ENCODE measurements at regions not wholly inside any gene's neighbourhood (a gene's known extent, or its start where the extent isn't known, plus 50 kb on each side); places are given as distances from the start of the nearest gene placed in this dataset.

DNA sequence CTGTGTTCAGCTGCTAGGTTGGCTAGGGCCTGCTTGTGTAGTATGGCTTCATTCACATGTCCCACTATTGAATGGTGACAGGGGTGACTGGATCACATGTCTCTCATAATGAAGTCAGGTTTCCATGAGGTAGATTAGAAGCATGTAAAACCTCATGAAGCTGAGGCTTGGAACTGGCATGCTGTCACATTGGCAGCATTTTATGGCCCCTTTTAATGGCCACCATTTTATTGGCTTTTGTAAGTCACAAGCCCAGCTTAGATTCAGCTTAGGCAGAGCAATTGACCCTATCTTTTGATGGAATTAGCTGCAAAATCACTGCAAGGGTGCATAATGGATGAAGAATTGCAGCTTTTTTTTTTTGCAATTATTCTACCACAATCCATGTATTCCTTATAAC is 583.5 kb downstream of the MED13L start:
- no peak overlapping the region for H4K91ac ChIP-seq (replicated peaks; ENCODE audit: insufficient read length, low read length)
- H3K79me2 ChIP-seq (ENCODE audit: control insufficient read depth in 1 of 2, insufficient read depth in 2 of 2, low read length in 2 of 2) = no peaks in the 10 kb centered on the region
- H3K27ac ChIP-seq (ENCODE audit: low read depth, low read length) = no peak overlapping the region
- DNase-seq (ENCODE audit: low read depth in 1 of 2, low spot score in 2 of 2) (no peak), FAIRE-seq (no peak)
- no peak overlapping the region for H4K5ac ChIP-seq (ENCODE audit: insufficient read length, low read depth, low read length)
- H2BK20ac ChIP-seq (ENCODE audit: low read length) = no peak overlapping the region
- H3K4me2 ChIP-seq (ENCODE audit: insufficient read depth in 1 of 2, low read depth in 2 of 2, low read length in 2 of 2) = no peak overlapping the region
- H4K20me1 ChIP-seq (replicated peaks in 1 of 2; ENCODE audit: control insufficient read depth in 1 of 2, insufficient read depth in 2 of 2, low read length in 2 of 2) = no peaks in the 10 kb centered on the region
- CTCF ChIA-PET (ENCODE audit: partially characterized antibody) = interaction anchor here (0.6 kb wide), 1 partner anchor 527 kb away, joined by 4 read pairs; no protein-coding TSS in a partner anchor
- no peaks in the 10 kb centered on the region for H3K4me1 ChIP-seq (replicated peaks in 1 of 4; ENCODE audit: control insufficient read depth in 3 of 4, insufficient read depth in 4 of 4, low read length in 3 of 4)
- H3K4me3 ChIP-seq (ENCODE audit: extremely low read depth in 1 of 4, insufficient read depth in 2 of 4, low read depth in 3 of 4, low read length in 4 of 4) = no peak overlapping the region
- no peaks in the 10 kb centered on the region for H3K23me2 ChIP-seq (ENCODE audit: low read depth, low read length)
- H3K9me3 ChIP-seq (ENCODE audit: insufficient read depth in 2 of 2, low read depth in 1 of 2, low read length in 1 of 2) = no peaks in the 10 kb centered on the region
- H2AK5ac ChIP-seq (ENCODE audit: low read depth, low read length) = no peak overlapping the region
- no peak overlapping the region for H2BK5ac ChIP-seq (ENCODE audit: low read depth, low read length)
- H3K4ac ChIP-seq (replicated peaks; ENCODE audit: insufficient read length, low read depth, low read length) = no peak overlapping the region
- no peaks in the 10 kb centered on the region for H3K27me3 ChIP-seq (replicated peaks in 1 of 4; ENCODE audit: control insufficient read depth in 3 of 4, extremely low read depth in 1 of 4, insufficient read depth in 3 of 4, low read length in 3 of 4)
- no peak overlapping the region for H3K18ac ChIP-seq (ENCODE audit: extremely low read depth, low read length)
- no peak overlapping the region for H4K8ac ChIP-seq (ENCODE audit: extremely low read depth, insufficient read depth, low read length)
- H2BK120ac ChIP-seq (replicated peaks; ENCODE audit: low read depth, low read length) = no peak overlapping the region
- H3K79me1 ChIP-seq (ENCODE audit: low read depth, low read length) = no peaks in the 10 kb centered on the region
- POLR2A ChIA-PET (ENCODE audit: partially characterized antibody) = no interaction called here
- no peak overlapping the region for H3K14ac ChIP-seq (ENCODE audit: insufficient read length)
- TF ChIP-seq BRCA1 (IDR thresholded peaks at IDR 0.05; ENCODE audit: low read depth, low read length) = no peak
- TF ChIP-seq EP300 (IDR thresholded peaks at IDR 0.05; ENCODE audit: borderline replicate concordance in 1 of 2, low read depth in 2 of 2, low read length in 2 of 2) = no peak
- TF ChIP-seq JUND (IDR thresholded peaks at IDR 0.05; ENCODE audit: low read length) = no peak
- no peak for TF ChIP-seq BACH1 (IDR thresholded peaks at IDR 0.05; ENCODE audit: low read length)
- TF ChIP-seq, protein P1, sequence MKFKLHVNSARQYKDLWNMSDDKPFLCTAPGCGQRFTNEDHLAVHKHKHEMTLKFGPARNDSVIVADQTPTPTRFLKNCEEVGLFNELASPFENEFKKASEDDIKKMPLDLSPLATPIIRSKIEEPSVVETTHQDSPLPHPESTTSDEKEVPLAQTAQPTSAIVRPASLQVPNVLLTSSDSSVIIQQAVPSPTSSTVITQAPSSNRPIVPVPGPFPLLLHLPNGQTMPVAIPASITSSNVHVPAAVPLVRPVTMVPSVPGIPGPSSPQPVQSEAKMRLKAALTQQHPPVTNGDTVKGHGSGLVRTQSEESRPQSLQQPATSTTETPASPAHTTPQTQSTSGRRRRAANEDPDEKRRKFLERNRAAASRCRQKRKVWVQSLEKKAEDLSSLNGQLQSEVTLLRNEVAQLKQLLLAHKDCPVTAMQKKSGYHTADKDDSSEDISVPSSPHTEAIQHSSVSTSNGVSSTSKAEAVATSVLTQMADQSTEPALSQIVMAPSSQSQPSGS (IDR thresholded peaks at IDR 0.05; ENCODE audit: low read length) = no peak
- no peak for TF ChIP-seq GABPA (IDR thresholded peaks at IDR 0.05; ENCODE audit: borderline replicate concordance, insufficient read depth, low read length)
- TF ChIP-seq CTBP2 (IDR thresholded peaks at IDR 0.05; ENCODE audit: borderline replicate concordance, insufficient read depth, insufficient read length, low read length) = no peak
- no peak for TF ChIP-seq CBX5 (IDR thresholded peaks at IDR 0.05; ENCODE audit: low read depth, low read length)
- TF ChIP-seq CHD1 (IDR thresholded peaks at IDR 0.05; ENCODE audit: low read depth, low read length) = no peak
- no peak for TF ChIP-seq RNF2 (IDR thresholded peaks at IDR 0.05; ENCODE audit: borderline replicate concordance, low read depth, low read length, missing control alignments, poor library complexity, severe bottlenecking)
- no peak overlapping the region for H3K23ac ChIP-seq (ENCODE audit: insufficient read length)
- no peak overlapping the region; a peak in 1 of 7 replicates for H3K9ac ChIP-seq (replicated peaks in 1 of 4; ENCODE audit: extremely low read depth in 1 of 4, low read depth in 3 of 4, low read length in 3 of 4)
- H3K56ac ChIP-seq (replicated peaks; ENCODE audit: insufficient read length, low read depth, low read length) = no peak overlapping the region
- H2BK15ac ChIP-seq (ENCODE audit: low read length) = no peak overlapping the region
- no peak overlapping the region for H2AFZ ChIP-seq (ENCODE audit: low read length)
- H2BK12ac ChIP-seq (ENCODE audit: low read depth, low read length) = no peak overlapping the region; the same call in 1 of the 2 replicates
- H3K36me3 ChIP-seq (ENCODE audit: control insufficient read depth in 2 of 4, insufficient read depth in 4 of 4, low read length in 3 of 4) = no peaks in the 10 kb centered on the region

Measured in H1 (cell line).